ENCODE measurements at regions not wholly inside any gene's neighbourhood (a gene's known extent, or its start where the extent isn't known, plus 50 kb on each side); places are given as distances from the start of the nearest gene placed in this dataset.

- Histone ChIP-seq H3K4me3 (no peak overlapping the region), H3K27me3 (ENCODE audit: low read depth) (no peaks in the 10 kb centered on the region), H3K9me3 (replicated peaks) (peaks cover 35% of the 10 kb centered on the region), H3K4me1 (no peaks in the 10 kb centered on the region), H3K36me3 (peaks cover 16% of the 10 kb centered on the region), H3K27ac (replicated peaks) (no peak overlapping the region)
- DNase-seq, result no peak
- intact Hi-C loops (cut with micrococcal nuclease), result no loop called here
- TF ChIP-seq CTCF (IDR thresholded peaks at IDR 0.05; ENCODE audit: borderline replicate concordance), result no peak
These were observed 417.5 kb downstream of the ZEB2 start for GRCh38 chr2:144102386-144102785.

- no peak overlapping the region for H3K4me3 ChIP-seq
- TF ChIP-seq CTCF (IDR thresholded peaks at IDR 0.05; ENCODE audit: borderline replicate concordance), result no peak
- H3K4me1 ChIP-seq, result no peaks in the 10 kb centered on the region
- H3K9me3 ChIP-seq (replicated peaks), result peaks cover 12% of the 10 kb centered on the region
- H3K36me3 ChIP-seq, result peaks cover 9% of the 10 kb centered on the region
- DNase-seq, result no peak
- no peaks in the 10 kb centered on the region for H3K27me3 ChIP-seq (ENCODE audit: low read depth)
- intact Hi-C loops (cut with micrococcal nuclease), result no loop called here
- no peak overlapping the region for H3K27ac ChIP-seq (replicated peaks)
These were observed 420.0 kb downstream of the ZEB2 start for GRCh38 chr2:144099780-144100377.

- Histone ChIP-seq H3K36me3 (peaks cover 4% of the 10 kb centered on the region), H3K27me3 (ENCODE audit: low read depth) (no peaks in the 10 kb centered on the region), H3K9me3 (replicated peaks) (peaks cover 6% of the 10 kb centered on the region), H3K4me3 (no peak overlapping the region), H3K4me1 (no peaks in the 10 kb centered on the region), H3K27ac (replicated peaks) (no peak overlapping the region)
- DNase-seq, result no peak
- no peak for TF ChIP-seq CTCF (IDR thresholded peaks at IDR 0.05; ENCODE audit: borderline replicate concordance)
- intact Hi-C loops (cut with micrococcal nuclease), result no loop called here
These were observed 420.6 kb downstream of the ZEB2 start for GRCh38 chr2:144099340-144099739.

- no peak for DNase-seq
- Histone ChIP-seq H3K4me3 (no peak overlapping the region), H3K27me3 (ENCODE audit: low read depth) (no peaks in the 10 kb centered on the region), H3K4me1 (no peaks in the 10 kb centered on the region), H3K27ac (replicated peaks) (no peak overlapping the region), H3K36me3 (no peaks in the 10 kb centered on the region), H3K9me3 (replicated peaks) (no peaks in the 10 kb centered on the region)
- intact Hi-C loops (cut with micrococcal nuclease), result no loop called here
- TF ChIP-seq CTCF (IDR thresholded peaks at IDR 0.05; ENCODE audit: borderline replicate concordance), result no peak
These were observed 422.3 kb downstream of the ZEB2 start for GRCh38 chr2:144097440-144098225.

- Histone ChIP-seq H3K4me1 (no peaks in the 10 kb centered on the region), H3K27me3 (ENCODE audit: low read depth) (no peaks in the 10 kb centered on the region), H3K9me3 (replicated peaks) (peaks cover 10% of the 10 kb centered on the region), H3K27ac (replicated peaks) (no peak overlapping the region), H3K36me3 (no peaks in the 10 kb centered on the region), H3K4me3 (no peak overlapping the region)
- no peak for TF ChIP-seq CTCF (IDR thresholded peaks at IDR 0.05; ENCODE audit: borderline replicate concordance)
- intact Hi-C loops (cut with micrococcal nuclease), result no loop called here
- no peak for DNase-seq
These were observed 423.4 kb downstream of the ZEB2 start for GRCh38 chr2:144096531-144096930.
